Endothelial cell (in vitro differentiated cells): ENCODE measurements at regions not wholly inside any gene's neighbourhood (a gene's known extent, or its start where the extent isn't known, plus 50 kb on each side); places are given as distances from the start of the nearest gene placed in this dataset.

Experiments
- DNase-seq: peaks from one replicate; pipeline ENCODE4 v3.0.0; 2021; ENCODE audit warnings: low spot score
- H3K27ac Mint-ChIP-seq: one replicate; pipeline ENCODE4 v1.8.0; 2021; ENCODE audit warnings: mixed read lengths, inconsistent platforms; ENCODE audit not compliant: unreplicated experiment
- H3K27me3 Mint-ChIP-seq: one replicate; pipeline ENCODE4 v1.8.0; 2021; ENCODE audit warnings: mild to moderate bottlenecking, moderate library complexity, mixed read lengths, inconsistent platforms; ENCODE audit not compliant: unreplicated experiment
- H3K36me3 Mint-ChIP-seq: one replicate; pipeline ENCODE4 v1.8.0; 2021; ENCODE audit warnings: mild to moderate bottlenecking, low read depth, mixed read lengths, inconsistent platforms; ENCODE audit not compliant: unreplicated experiment
- H3K4me1 Mint-ChIP-seq: one replicate; pipeline ENCODE4 v1.8.0; 2021; ENCODE audit warnings: mild to moderate bottlenecking, mixed read lengths, inconsistent platforms; ENCODE audit not compliant: unreplicated experiment
- H3K4me3 Mint-ChIP-seq: one replicate; pipeline ENCODE4 v1.8.0; 2021; ENCODE audit warnings: mild to moderate bottlenecking, mixed read lengths, inconsistent platforms; ENCODE audit not compliant: unreplicated experiment
- H3K9me3 Mint-ChIP-seq: one replicate; pipeline ENCODE4 v1.8.0; 2021; ENCODE audit warnings: mixed read lengths, inconsistent platforms; ENCODE audit not compliant: unreplicated experiment
- CTCF ChIP-seq: fragments of 200-600 bp; sonication (generic); IDR thresholded peaks from one replicate; pipeline ENCODE4 v1.5.0; 2021; ENCODE audit warnings: antibody characterized with exemption; ENCODE audit not compliant: unreplicated experiment

GRCh38 chr3:145893331-145893730 is 267.7 kb downstream of the PLOD2 start:
- Mint-ChIP-seq H3K9me3 (no peaks in the 10 kb centered on the region), H3K27me3 (peaks cover under 1% of the 10 kb centered on the region), H3K36me3 (no peaks in the 10 kb centered on the region), H3K4me1 (peaks cover 7% of the 10 kb centered on the region), H3K27ac (no peak overlapping the region), H3K4me3 (no peak overlapping the region)
- TF ChIP-seq CTCF, result no peak
- no peak for DNase-seq

GRCh38 chr3:145898487-145898886 is 262.5 kb downstream of the PLOD2 start:
- no peak overlapping the region for H3K4me3 Mint-ChIP-seq
- DNase-seq, result no peak
- H3K9me3 Mint-ChIP-seq, result no peaks in the 10 kb centered on the region
- H3K27me3 Mint-ChIP-seq, result no peaks in the 10 kb centered on the region
- no peak overlapping the region for H3K27ac Mint-ChIP-seq
- no peaks in the 10 kb centered on the region for H3K36me3 Mint-ChIP-seq
- no peaks in the 10 kb centered on the region for H3K4me1 Mint-ChIP-seq
- TF ChIP-seq CTCF, result no peak

GRCh38 chr3:145899241-145899640 is 261.7 kb downstream of the PLOD2 start:
- Mint-ChIP-seq H3K27ac (no peak overlapping the region), H3K27me3 (no peaks in the 10 kb centered on the region), H3K36me3 (no peaks in the 10 kb centered on the region), H3K4me1 (no peaks in the 10 kb centered on the region), H3K4me3 (no peak overlapping the region), H3K9me3 (no peaks in the 10 kb centered on the region)
- no peak for DNase-seq
- TF ChIP-seq CTCF, result no peak

GRCh38 chr3:145900056-145900829 is 260.7 kb downstream of the PLOD2 start:
- H3K36me3 Mint-ChIP-seq, result no peaks in the 10 kb centered on the region
- no peaks in the 10 kb centered on the region for H3K4me1 Mint-ChIP-seq
- DNase-seq, result no peak
- H3K27ac Mint-ChIP-seq, result no peak overlapping the region
- no peaks in the 10 kb centered on the region for H3K9me3 Mint-ChIP-seq
- TF ChIP-seq CTCF, result no peak
- no peaks in the 10 kb centered on the region for H3K27me3 Mint-ChIP-seq
- H3K4me3 Mint-ChIP-seq, result no peak overlapping the region

GRCh38 chr3:145902166-145902565 is 258.8 kb downstream of the PLOD2 start:
- Mint-ChIP-seq H3K9me3 (no peaks in the 10 kb centered on the region), H3K4me3 (no peak overlapping the region), H3K27ac (no peak overlapping the region), H3K36me3 (no peaks in the 10 kb centered on the region), H3K27me3 (no peaks in the 10 kb centered on the region), H3K4me1 (no peaks in the 10 kb centered on the region)
- DNase-seq, result no peak
- TF ChIP-seq CTCF, result no peak
